ENCODE measurements at regions not wholly inside any gene's neighbourhood (a gene's known extent, or its start where the extent isn't known, plus 50 kb on each side); places are given as distances from the start of the nearest gene placed in this dataset.

DNA sequence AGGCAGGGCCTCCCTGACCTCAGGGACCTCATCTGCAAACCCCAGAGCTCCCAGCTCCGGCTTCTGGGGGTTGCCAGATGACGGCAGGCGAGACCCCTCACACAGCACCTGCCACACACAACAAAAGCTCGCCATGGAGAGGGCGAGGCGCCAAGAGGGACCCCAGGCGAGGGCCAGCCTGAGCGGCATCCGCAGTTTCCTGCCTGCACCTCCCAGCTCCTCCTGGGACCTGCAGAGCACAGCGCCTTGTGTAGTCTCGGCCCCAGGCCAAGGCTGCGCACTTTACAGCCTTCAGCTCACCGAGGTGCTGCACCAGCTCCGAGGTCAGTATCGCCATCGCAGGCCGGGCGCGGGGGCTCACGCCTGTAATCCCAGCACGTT lies 82.4 kb upstream of the ADAMTS2 start:
- Mint-ChIP-seq H3K4me1 (ENCODE audit: low read depth) (no peaks in the 10 kb centered on the region), H3K36me3 (ENCODE audit: insufficient read depth) (no peaks in the 10 kb centered on the region), H3K4me3 (no peak overlapping the region), H3K27me3 (ENCODE audit: low read depth) (peaks cover 2% of the 10 kb centered on the region), H3K9me3 (no peaks in the 10 kb centered on the region)
- ATAC-seq = no peak
- DNase-seq = no peak

DNA sequence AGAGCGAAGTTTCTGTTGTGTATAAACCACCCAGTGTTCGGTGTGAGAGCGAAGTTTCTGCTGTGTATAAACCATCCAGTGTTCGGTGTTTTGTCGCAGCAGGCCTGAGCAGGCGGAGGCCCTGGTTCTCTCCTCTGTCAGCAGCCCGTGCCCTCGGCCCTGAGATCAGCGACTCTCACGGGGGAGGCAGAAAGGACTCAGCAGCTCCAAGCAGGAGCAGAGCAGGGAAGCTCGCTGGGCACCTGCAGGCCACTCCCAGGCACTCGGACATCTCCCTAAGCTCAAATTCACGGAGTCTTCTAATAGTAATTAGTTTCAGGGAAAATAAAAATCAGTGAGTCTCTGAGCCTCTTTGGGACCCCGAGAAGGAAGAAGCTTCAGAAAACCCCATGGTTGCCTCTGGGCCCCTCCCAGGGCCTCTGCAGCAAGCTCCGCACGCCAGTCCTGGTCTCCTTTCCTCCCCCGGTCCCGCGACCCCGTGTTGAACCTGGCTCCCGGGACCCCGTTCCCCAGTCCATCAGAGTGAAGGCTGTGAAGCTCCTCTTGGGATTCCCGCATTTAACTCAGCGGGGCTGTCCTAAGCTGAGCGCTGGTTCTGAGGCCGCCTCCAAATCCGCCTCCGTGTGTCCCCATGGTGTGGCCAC lies 81.9 kb upstream of the ADAMTS2 start:
- H3K9me3 Mint-ChIP-seq = no peaks in the 10 kb centered on the region
- no peak for ATAC-seq
- H3K4me1 Mint-ChIP-seq (ENCODE audit: low read depth) = no peaks in the 10 kb centered on the region
- H3K4me3 Mint-ChIP-seq = no peak overlapping the region
- no peak for DNase-seq
- no peaks in the 10 kb centered on the region for H3K36me3 Mint-ChIP-seq (ENCODE audit: insufficient read depth)
- peaks cover 2% of the 10 kb centered on the region for H3K27me3 Mint-ChIP-seq (ENCODE audit: low read depth)

DNA sequence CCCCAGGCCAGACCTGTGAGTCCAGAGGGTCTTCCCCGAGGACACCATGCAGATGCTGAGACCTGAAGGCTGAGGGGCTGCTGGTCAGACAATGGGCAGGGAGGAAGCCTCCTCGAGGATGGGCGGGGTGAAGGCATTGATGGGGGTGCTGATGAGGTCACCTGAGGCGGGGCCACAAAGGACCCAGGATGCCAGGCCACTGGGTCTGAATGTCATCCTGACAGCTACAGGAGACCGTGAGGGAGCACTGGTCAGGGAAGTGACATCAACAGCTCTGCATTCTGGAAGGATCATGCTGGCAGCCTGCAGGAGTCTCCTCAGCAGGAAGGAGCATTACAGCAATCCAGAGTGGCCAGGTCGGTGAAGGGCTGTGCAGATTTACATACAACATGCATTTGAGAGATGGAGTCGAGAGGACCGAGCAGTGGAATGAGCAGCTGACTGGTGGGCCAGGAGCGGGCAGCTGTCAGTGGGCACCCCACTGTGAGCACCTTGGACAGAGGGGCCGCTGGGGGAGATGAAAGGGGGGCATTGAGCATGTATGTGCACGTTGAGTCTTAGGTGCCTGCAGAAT lies 77.7 kb upstream of the ADAMTS2 start:
- no peak for ATAC-seq
- peaks cover 12% of the 10 kb centered on the region for H3K27me3 Mint-ChIP-seq (ENCODE audit: low read depth)
- H3K9me3 Mint-ChIP-seq = no peaks in the 10 kb centered on the region
- H3K4me3 Mint-ChIP-seq = no peak overlapping the region
- H3K4me1 Mint-ChIP-seq (ENCODE audit: low read depth) = no peaks in the 10 kb centered on the region
- no peaks in the 10 kb centered on the region for H3K36me3 Mint-ChIP-seq (ENCODE audit: insufficient read depth)
- DNase-seq = no peak

DNA sequence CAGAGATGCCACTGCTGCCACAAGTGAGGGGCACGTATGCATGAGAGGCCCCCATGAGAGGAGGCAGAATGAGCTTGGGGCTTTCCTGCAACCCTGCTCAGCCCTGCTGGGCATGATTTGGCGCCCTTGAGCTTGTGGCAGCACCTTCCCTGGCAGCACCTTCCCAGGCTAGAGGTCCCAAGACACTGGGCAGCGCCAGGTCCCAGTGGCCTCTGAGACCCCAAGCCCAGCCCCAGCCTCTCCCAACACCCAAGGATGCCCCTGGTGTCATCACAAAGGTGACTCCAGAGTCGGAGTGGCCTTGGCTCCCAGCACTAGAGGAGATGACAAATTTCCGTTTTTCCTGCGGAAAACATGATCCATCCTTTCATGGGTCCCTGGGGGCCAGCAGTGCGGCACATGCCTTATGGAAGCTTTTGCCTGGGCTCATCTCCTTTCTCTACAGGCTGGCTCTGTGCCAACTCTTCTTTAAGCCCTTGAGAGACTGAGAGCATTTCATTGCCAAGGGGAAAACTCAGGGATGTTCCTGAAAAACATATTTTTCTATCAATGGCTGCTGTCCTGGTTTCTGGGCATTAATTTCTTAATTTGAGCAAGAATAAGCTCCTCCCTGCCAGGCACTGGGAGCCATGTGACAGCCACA lies 77.1 kb upstream of the ADAMTS2 start:
- peaks cover 12% of the 10 kb centered on the region for H3K27me3 Mint-ChIP-seq (ENCODE audit: low read depth)
- no peaks in the 10 kb centered on the region for H3K9me3 Mint-ChIP-seq
- DNase-seq (no peak), ATAC-seq (no peak)
- no peak overlapping the region for H3K4me3 Mint-ChIP-seq
- no peaks in the 10 kb centered on the region for H3K36me3 Mint-ChIP-seq (ENCODE audit: insufficient read depth)
- no peaks in the 10 kb centered on the region for H3K4me1 Mint-ChIP-seq (ENCODE audit: low read depth)

DNA sequence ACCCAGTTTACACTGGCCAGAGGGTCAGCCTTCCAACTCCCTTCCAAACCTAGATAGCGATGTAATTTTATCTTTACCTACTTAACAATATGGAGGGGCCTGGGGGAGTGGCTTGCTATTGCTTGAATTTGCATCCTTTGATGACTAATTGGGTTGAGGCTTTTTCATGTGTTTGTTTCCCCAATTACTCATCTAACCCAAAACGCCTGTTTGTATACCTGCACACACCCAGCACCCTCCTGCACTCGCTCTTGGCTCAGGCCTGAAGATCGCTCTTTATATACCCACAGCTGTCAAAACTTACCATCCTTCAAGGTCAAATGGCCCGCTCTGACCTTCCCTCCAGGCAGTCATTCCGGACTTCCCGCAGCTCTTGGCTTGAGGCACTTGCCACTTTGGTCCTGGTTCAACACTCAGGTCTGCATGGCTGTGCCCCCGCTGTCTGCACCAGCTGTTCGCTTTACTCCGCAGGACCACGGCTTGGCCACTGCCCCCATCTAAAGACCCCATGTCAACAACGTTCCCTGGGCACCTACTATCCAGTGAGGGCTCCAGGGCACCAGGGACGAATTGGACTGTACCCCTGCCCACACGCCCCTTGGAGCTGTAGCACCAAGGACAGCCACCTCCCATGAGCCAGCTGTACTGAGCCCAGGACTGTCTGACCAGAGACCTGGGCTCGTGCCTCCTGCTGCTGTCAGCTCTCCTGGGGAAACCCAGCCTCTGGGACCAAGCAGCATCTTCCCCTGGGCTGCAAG lies 76.1 kb upstream of the ADAMTS2 start:
- Mint-ChIP-seq H3K4me3 (no peak overlapping the region), H3K9me3 (no peaks in the 10 kb centered on the region), H3K36me3 (ENCODE audit: insufficient read depth) (no peaks in the 10 kb centered on the region), H3K27me3 (ENCODE audit: low read depth) (peaks cover 16% of the 10 kb centered on the region), H3K4me1 (ENCODE audit: low read depth) (no peaks in the 10 kb centered on the region)
- no peak for DNase-seq
- ATAC-seq = peak in 1 of 2 donors; percentile 27

DNA sequence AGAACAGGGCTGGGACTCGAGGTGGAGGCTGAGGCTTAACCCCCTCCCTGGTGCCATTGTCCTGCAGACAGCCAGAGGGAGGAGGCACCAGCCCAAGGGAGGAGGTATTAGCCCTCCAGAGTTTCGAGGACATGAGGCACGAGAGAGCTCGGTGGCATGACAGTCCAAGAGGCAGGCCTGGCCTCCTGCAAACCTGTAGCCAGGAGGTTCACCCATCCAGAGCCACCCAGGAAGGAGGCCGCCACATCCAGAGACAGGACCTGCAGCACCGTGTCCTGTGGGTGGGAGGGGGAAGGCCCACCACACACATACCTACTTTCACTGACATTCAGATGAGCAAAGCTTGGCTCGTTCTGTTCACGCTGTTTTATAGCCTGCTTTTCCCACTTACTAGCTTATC lies 75.2 kb upstream of the ADAMTS2 start:
- DNase-seq (no peak), ATAC-seq (no peak)
- Mint-ChIP-seq H3K9me3 (no peaks in the 10 kb centered on the region), H3K36me3 (ENCODE audit: insufficient read depth) (no peaks in the 10 kb centered on the region), H3K27me3 (ENCODE audit: low read depth) (peaks cover 20% of the 10 kb centered on the region), H3K4me1 (ENCODE audit: low read depth) (no peaks in the 10 kb centered on the region), H3K4me3 (no peak overlapping the region)

DNA sequence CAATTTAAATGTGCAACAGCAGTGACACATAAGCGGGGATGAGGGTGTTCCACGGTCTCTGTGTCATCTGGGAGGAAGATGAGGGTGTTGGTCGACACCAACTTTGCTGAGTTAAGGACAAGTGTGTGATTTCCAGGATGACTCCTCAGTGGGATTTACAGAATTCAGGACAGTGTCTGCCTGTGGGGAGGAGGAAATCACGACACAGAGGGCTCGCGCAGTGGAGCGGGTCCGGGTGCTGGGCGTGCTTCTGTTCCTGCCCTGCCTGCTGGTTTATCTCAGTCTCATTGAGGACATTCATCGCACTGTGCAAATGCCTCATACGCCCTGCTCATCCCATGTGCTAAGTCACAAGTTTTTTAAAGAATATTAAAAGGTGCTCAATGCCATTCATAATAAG lies 73.7 kb upstream of the ADAMTS2 start:
- no peaks in the 10 kb centered on the region for H3K9me3 Mint-ChIP-seq
- no peak for ATAC-seq
- no peaks in the 10 kb centered on the region for H3K4me1 Mint-ChIP-seq (ENCODE audit: low read depth)
- peaks cover 20% of the 10 kb centered on the region for H3K27me3 Mint-ChIP-seq (ENCODE audit: low read depth)
- H3K36me3 Mint-ChIP-seq (ENCODE audit: insufficient read depth) = no peaks in the 10 kb centered on the region
- H3K4me3 Mint-ChIP-seq = no peak overlapping the region
- no peak for DNase-seq

DNA sequence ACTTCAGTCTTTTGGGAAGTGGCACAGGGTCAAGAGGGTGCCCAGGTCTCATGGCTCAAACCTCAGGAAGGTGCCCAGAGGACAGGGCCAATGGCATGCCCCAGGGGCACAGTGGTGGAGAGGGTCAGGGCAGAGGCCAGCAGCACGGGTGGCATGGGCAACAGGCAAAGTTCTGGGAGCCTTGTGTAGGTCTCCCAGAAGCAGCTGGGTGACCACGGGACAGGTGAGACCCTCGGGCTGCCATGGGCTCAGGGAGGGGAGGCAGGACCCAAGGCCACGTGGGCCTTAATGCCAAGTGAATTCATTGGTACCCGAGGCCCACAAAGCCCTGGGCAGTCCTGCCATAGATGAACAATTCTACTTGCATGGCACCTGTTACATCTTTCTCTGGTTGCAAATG lies 72.4 kb upstream of the ADAMTS2 start:
- ATAC-seq (no peak), DNase-seq (no peak)
- peaks cover 18% of the 10 kb centered on the region for H3K27me3 Mint-ChIP-seq (ENCODE audit: low read depth)
- H3K9me3 Mint-ChIP-seq = no peaks in the 10 kb centered on the region
- no peak overlapping the region for H3K4me3 Mint-ChIP-seq
- H3K36me3 Mint-ChIP-seq (ENCODE audit: insufficient read depth) = no peaks in the 10 kb centered on the region
- no peaks in the 10 kb centered on the region for H3K4me1 Mint-ChIP-seq (ENCODE audit: low read depth)

DNA sequence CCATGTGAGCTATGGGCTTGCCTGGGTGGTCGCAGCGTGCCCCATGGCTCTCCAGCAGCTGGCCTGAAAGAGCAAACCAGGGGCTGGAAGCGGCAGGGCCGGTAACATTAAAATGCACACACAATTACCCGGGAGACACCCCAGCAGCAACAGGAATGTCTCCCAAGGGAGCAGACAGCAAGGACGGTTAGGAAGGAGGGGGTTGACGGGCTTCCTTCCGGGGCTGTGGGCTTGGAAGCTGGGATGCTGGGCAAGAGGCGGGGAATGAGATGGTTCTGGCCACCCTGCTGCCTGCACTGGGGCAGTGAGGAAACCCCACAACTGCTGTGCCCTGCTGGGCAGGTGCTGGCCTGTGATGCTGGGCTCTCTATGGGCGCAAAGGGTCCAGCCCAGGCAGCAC lies 71.8 kb upstream of the ADAMTS2 start:
- no peak overlapping the region for H3K4me3 Mint-ChIP-seq

DNA sequence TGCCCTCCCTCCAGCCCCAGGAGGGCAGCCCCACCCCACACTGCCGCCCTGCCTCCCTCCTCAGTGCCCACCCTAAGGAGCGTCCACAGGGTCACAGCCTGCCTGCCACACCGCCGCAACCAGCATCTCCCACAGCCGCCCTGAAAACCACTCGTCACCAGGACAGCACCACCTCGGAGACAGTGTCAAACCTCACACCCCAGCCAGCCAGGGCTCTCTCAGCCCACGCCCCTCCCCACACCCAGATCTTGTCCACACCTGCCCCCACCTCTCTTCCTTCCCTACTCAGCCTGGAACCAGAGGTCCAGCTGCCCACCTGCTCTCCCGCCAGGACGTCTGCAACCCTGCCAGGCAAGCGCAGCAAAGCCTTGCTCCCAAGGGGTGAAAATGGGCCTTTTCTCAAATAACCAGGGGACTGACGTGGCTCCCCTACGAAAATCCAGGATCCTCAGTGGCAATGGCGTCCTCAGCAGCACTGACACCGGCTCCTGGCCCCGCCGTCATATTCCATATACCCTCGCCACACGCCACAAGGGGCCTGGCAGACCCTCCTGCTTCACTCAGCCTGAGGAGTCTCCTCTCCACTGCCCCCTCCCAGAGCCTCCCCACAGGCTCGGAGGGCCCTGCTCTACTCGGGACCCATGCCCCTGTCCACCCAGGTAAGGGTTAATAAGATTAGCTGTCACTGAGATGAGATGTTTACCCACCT lies 71.0 kb upstream of the ADAMTS2 start:
- H3K36me3 Mint-ChIP-seq (ENCODE audit: insufficient read depth) = no peaks in the 10 kb centered on the region
- DNase-seq (no peak), ATAC-seq (no peak)
- no peaks in the 10 kb centered on the region for H3K4me1 Mint-ChIP-seq (ENCODE audit: low read depth)
- no peak overlapping the region for H3K4me3 Mint-ChIP-seq
- H3K27me3 Mint-ChIP-seq (ENCODE audit: low read depth) = peaks cover 10% of the 10 kb centered on the region
- no peaks in the 10 kb centered on the region for H3K9me3 Mint-ChIP-seq

More for the DNA sequence above, 71.8 kb upstream of the ADAMTS2 start:
- no peak for DNase-seq
- H3K27me3 Mint-ChIP-seq (ENCODE audit: low read depth) = peaks cover 18% of the 10 kb centered on the region
- no peaks in the 10 kb centered on the region for H3K9me3 Mint-ChIP-seq
- no peaks in the 10 kb centered on the region for H3K4me1 Mint-ChIP-seq (ENCODE audit: low read depth)
- H3K36me3 Mint-ChIP-seq (ENCODE audit: insufficient read depth) = no peaks in the 10 kb centered on the region
- ATAC-seq = no peak

DNA sequence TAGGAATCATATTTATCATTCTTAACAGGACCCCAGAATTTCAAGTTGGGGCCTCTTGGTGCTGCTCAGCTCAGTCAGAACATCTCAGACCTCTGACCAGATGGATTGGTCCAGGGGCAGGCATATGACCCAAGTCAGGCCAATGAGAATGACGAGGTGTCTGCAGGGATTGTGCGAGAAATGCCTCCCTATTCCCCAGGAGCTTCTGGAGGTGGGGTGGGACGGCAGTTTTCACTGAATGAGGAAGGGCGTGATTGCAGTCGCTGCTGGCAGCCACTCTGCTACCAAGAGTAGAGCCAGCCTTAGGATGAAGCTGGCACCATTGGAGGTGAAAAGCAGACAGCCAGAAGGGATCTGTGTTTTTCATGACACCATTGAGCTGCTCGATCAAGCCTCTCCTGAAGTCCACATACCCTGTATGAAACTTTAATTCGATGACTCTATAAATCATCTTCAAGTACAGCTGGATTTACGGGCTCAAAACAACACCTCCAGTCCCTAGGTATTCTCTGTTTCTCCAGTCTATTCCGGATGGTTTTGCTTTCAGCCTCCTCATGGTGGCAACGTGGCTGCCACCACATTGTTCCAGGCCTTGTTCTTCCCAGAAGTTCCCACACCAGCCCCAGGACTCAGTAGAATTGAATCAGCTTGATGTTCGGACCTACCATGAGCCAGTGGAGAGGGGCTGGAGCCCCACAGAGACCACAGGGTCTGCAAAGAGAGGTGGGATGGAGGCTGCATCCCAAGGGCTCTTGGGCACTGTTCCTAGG lies 70.2 kb upstream of the ADAMTS2 start:
- DNase-seq (no peak), ATAC-seq (no peak)
- Mint-ChIP-seq H3K4me1 (ENCODE audit: low read depth) (no peaks in the 10 kb centered on the region), H3K9me3 (no peaks in the 10 kb centered on the region), H3K36me3 (ENCODE audit: insufficient read depth) (no peaks in the 10 kb centered on the region), H3K4me3 (no peak overlapping the region), H3K27me3 (ENCODE audit: low read depth) (peaks cover 10% of the 10 kb centered on the region)

DNA sequence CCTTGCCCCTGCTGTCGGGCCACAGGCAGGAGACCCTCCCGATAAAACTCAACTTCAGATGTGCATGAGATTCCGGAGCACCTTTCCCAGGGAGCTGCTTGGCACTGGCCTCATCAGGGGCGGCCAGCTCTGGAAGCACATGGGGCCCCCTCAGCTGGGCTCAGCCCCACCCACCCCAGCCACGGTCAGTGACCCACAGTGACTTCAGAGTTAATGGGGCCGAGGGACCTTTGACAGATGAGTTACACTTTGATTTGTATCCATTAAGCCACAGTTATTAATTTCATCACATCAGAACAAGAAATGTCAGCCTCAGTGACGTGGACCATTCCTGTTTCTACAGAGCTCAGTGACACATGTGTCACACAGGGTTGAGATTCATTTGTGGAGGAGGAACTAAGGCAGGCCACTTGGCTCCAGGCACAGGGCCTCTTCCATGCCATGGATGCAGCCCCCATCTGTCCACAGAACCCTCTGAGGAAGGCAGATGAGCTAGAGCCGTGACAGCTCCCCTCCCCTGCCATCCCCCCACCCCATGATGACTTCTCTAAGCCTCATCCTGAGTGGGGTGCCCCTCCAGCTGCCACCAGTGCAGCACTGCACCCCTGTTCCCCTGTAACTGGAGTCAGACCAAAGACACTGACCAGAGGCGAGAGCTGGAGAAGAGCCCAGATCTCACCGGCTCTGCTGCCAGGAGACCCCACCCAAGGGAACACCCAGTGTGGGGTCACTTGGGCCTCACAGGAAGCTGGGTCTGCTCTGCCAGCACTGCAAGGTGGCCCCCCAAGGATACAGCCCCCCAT lies 69.4 kb upstream of the ADAMTS2 start:
- no peaks in the 10 kb centered on the region for H3K4me1 Mint-ChIP-seq (ENCODE audit: low read depth)

DNA sequence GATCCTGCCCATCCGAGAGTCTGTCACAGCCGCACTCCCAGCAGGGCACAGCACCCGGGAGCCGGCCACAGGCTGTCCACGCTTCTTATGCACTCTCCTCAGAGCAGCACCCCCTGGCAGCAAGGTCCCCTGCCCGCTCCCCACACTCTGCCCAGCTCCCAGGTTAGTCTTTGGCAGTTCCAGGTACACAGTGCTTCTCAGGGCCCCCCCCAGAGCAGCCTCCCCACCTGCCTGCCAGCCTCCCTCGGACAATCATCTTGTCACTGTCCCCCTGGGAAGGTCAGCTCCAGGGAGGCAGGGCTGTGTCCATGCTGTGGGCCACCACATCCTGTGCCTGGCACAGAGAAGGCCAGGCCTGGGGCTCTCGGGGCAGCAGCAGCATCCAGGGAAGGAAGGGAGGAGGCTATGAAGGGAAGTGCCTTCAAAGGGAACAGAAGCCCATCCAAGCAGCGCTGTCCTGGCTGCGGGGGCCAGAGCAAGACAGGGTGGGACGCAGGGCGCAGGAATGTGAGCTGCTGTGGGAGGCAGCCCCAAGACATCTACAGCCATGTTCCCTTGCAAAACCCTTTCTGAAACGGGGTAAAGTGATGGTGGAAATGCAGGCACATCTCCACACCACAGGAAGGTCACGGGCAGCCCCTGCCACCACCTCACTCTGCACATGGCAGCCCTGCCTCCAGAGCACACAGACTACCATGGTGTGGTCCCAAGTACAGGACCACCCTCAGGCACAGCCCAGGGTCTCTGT lies 68.6 kb upstream of the ADAMTS2 start:
- no peak overlapping the region for H3K4me3 Mint-ChIP-seq
- H3K9me3 Mint-ChIP-seq = no peaks in the 10 kb centered on the region
- no peaks in the 10 kb centered on the region for H3K4me1 Mint-ChIP-seq (ENCODE audit: low read depth)
- ATAC-seq = no peak
- peaks cover 10% of the 10 kb centered on the region for H3K27me3 Mint-ChIP-seq (ENCODE audit: low read depth)
- no peak for DNase-seq
- no peaks in the 10 kb centered on the region for H3K36me3 Mint-ChIP-seq (ENCODE audit: insufficient read depth)

More for the DNA sequence above, 69.4 kb upstream of the ADAMTS2 start:
- peaks cover 10% of the 10 kb centered on the region for H3K27me3 Mint-ChIP-seq (ENCODE audit: low read depth)
- DNase-seq = no peak
- ATAC-seq = no peak
- no peaks in the 10 kb centered on the region for H3K9me3 Mint-ChIP-seq
- no peaks in the 10 kb centered on the region for H3K36me3 Mint-ChIP-seq (ENCODE audit: insufficient read depth)
- no peak overlapping the region for H3K4me3 Mint-ChIP-seq
